Mesenchymal stem cell (in vitro differentiated cells and primary cell): ENCODE measurements at regions not wholly inside any gene's neighbourhood (a gene's known extent, or its start where the extent isn't known, plus 50 kb on each side); places are given as distances from the start of the nearest gene placed in this dataset.

Experiments
- DNase-seq: peaks from one replicate; pipeline ENCODE4 v3.0.0-alpha.2; 2013
- H2AFZ ChIP-seq: one replicate; pipeline ENCODE4 v1.6.1; 2013; ENCODE audit warnings: low read depth, mild to moderate bottlenecking, control low read depth, inconsistent platforms, low read length, moderate library complexity
- H2AK5ac ChIP-seq: 2 replicates; pipeline ENCODE4 v1.6.1; 2013; ENCODE audit warnings: low read length, moderate library complexity, mild to moderate bottlenecking, inconsistent platforms; ENCODE audit not compliant: severe bottlenecking
- H2BK120ac ChIP-seq: one replicate; pipeline ENCODE4 v1.6.1; 2013; ENCODE audit warnings: low read depth, mild to moderate bottlenecking, inconsistent platforms, low read length, moderate library complexity
- H2BK12ac ChIP-seq, 2 experiments: one replicate each; pipeline ENCODE4 v1.6.1; 2013; ENCODE audit warnings: inconsistent platforms in 2 of 2, low read length in 2 of 2, mild to moderate bottlenecking in 2 of 2, moderate library complexity in 2 of 2, control low read depth in 1 of 2
- H2BK15ac ChIP-seq: one replicate; pipeline ENCODE4 v1.6.1; 2013; ENCODE audit warnings: mild to moderate bottlenecking, low read depth, inconsistent platforms; ENCODE audit not compliant: poor library complexity, severe bottlenecking
- H2BK5ac ChIP-seq: 2 replicates; pipeline ENCODE4 v1.6.1; 2013; ENCODE audit warnings: low read depth, mild to moderate bottlenecking, low read length, control low read depth, inconsistent platforms; ENCODE audit not compliant: poor library complexity, severe bottlenecking
- H3K14ac ChIP-seq, 2 experiments: one replicate each; pipeline ENCODE4 v1.6.1; 2013; ENCODE audit warnings: inconsistent platforms in 2 of 2, low read length in 2 of 2, control low read depth in 1 of 2, mild to moderate bottlenecking in 1 of 2, moderate library complexity in 1 of 2
- H3K18ac ChIP-seq, 2 experiments: one replicate each; pipeline ENCODE4 v1.6.1; 2013; ENCODE audit warnings: inconsistent platforms in 2 of 2, low read length in 2 of 2, control low read depth in 1 of 2, low read depth in 1 of 2, mild to moderate bottlenecking in 1 of 2
- H3K23ac ChIP-seq, 2 experiments: one replicate each; pipeline ENCODE4 v1.6.1; 2013; ENCODE audit warnings: inconsistent platforms in 2 of 2, low read length in 2 of 2, mild to moderate bottlenecking in 2 of 2, moderate library complexity in 2 of 2, control low read depth in 1 of 2
- H3K27ac ChIP-seq: 2 replicates; pipeline ENCODE4 v1.5.1; 2013; ENCODE audit warnings: mild to moderate bottlenecking, moderate library complexity, low read length, control low read depth, inconsistent platforms; ENCODE audit not compliant: poor library complexity, severe bottlenecking
- H3K27me3 ChIP-seq, 2 experiments: 2 replicates each; pipeline versions ENCODE4 v1.6.1 to v1.7.0; 2013; ENCODE audit warnings: low read length in 2 of 2, mild to moderate bottlenecking in 2 of 2, moderate library complexity in 2 of 2, control low read depth in 1 of 2, inconsistent platforms in 1 of 2; ENCODE audit not compliant: control insufficient read depth in 1 of 2, insufficient read depth in 1 of 2
- H3K36me3 ChIP-seq, 2 experiments: 2 replicates each; pipeline versions ENCODE4 v1.6.1 to v1.7.0; 2013; ENCODE audit warnings: low read length in 2 of 2, control low read depth in 1 of 2, inconsistent platforms in 1 of 2, low read depth in 1 of 2, mild to moderate bottlenecking in 1 of 2; ENCODE audit not compliant: insufficient read depth in 2 of 2, control insufficient read depth in 1 of 2
- H3K4ac ChIP-seq, 2 experiments: one replicate each; pipeline ENCODE4 v1.6.1; 2013; ENCODE audit warnings: inconsistent platforms in 2 of 2, low read length in 2 of 2, mild to moderate bottlenecking in 2 of 2, moderate library complexity in 2 of 2, control low read depth in 1 of 2, low read depth in 1 of 2
- H3K4me1 ChIP-seq: 2 replicates; pipeline ENCODE4 v1.6.1; 2013; ENCODE audit warnings: low read depth, low read length, control low read depth; ENCODE audit not compliant: control insufficient read depth, insufficient read depth
- H3K4me2 ChIP-seq: 2 replicates; pipeline ENCODE4 v1.6.1; 2013; ENCODE audit warnings: low read length, mild to moderate bottlenecking, inconsistent platforms; ENCODE audit not compliant: poor library complexity, severe bottlenecking
- H3K4me3 ChIP-seq, 2 experiments: 2 replicates each; pipeline versions ENCODE4 v1.5.1 to v1.7.0; 2013; ENCODE audit warnings: low read length in 2 of 2, mild to moderate bottlenecking in 2 of 2, control low read depth in 1 of 2, low read depth in 1 of 2; ENCODE audit not compliant: insufficient read depth in 1 of 2
- H3K79me1 ChIP-seq: replicated peaks from 2 replicates; pipeline ENCODE4 v1.6.1; 2013; ENCODE audit warnings: mild to moderate bottlenecking, control low read depth, low read length, inconsistent platforms; ENCODE audit not compliant: poor library complexity, severe bottlenecking
- H3K9ac ChIP-seq: 2 replicates; pipeline ENCODE4 v1.7.0; 2013; ENCODE audit warnings: mild to moderate bottlenecking, low read length, moderate library complexity
- H3K9me3 ChIP-seq: 2 replicates; pipeline ENCODE4 v1.7.0; 2013; ENCODE audit warnings: mild to moderate bottlenecking, low read length; ENCODE audit not compliant: control insufficient read depth
- H4K8ac ChIP-seq: one replicate; pipeline ENCODE4 v1.6.1; 2013; ENCODE audit warnings: inconsistent platforms, mild to moderate bottlenecking, low read length, moderate library complexity
- H4K91ac ChIP-seq: one replicate; pipeline ENCODE4 v1.6.1; 2013; ENCODE audit warnings: mild to moderate bottlenecking, low read length, inconsistent platforms
- WGBS: methylation state at CpG from one replicate; pipeline ENCODE4 v1.1.7; 2013; ENCODE audit warnings: mixed read lengths; 5-methylcytosine and 5-hydroxymethylcytosine counted together

- Histone ChIP-seq H2AK5ac (no peak overlapping the region), H3K4me3 (no peak overlapping the region), H3K27me3 (peaks cover 22 to 55% of the 10 kb centered on the region in 2 experiments), H3K9me3 (no peaks in the 10 kb centered on the region), H4K8ac (no peak overlapping the region), H3K14ac (no peak overlapping the region), H2BK15ac (no peak overlapping the region), H3K4me2 (no peak overlapping the region), H4K91ac (no peak overlapping the region), H2AFZ (no peak overlapping the region), H2BK120ac (no peak overlapping the region), H2BK12ac (no peak overlapping the region), H3K36me3 (no peaks in the 10 kb centered on the region), H3K4ac (no peak overlapping the region), H2BK5ac (no peak overlapping the region), H3K79me1 (no peaks in the 10 kb centered on the region), H3K18ac (no peak overlapping the region), H3K4me1 (peaks cover 8% of the 10 kb centered on the region), H3K23ac (no peak overlapping the region), H3K27ac (no peak overlapping the region), H3K9ac (no peak overlapping the region)
- WGBS = 85% methylated on average over 9 of the region's 9 CpGs
- DNase-seq = no peak
Measured at GRCh38 chr18:46398625-46399024, 258.4 kb downstream of the LOXHD1 start.

GRCh38 chr18:46399303-46399702 lies 257.7 kb downstream of the LOXHD1 start:
- Histone ChIP-seq H4K91ac (no peak overlapping the region), H2AFZ (no peak overlapping the region), H3K23ac (no peak overlapping the region), H3K4me3 (no peak overlapping the region), H3K4me1 (peaks cover 8% of the 10 kb centered on the region), H3K27me3 (peaks cover 16 to 57% of the 10 kb centered on the region in 2 experiments), H3K9ac (no peak overlapping the region), H3K36me3 (no peaks in the 10 kb centered on the region), H2BK15ac (no peak overlapping the region), H2AK5ac (no peak overlapping the region), H4K8ac (no peak overlapping the region), H3K4me2 (no peak overlapping the region), H3K79me1 (no peaks in the 10 kb centered on the region), H2BK12ac (no peak overlapping the region), H3K18ac (no peak overlapping the region), H2BK120ac (no peak overlapping the region), H3K4ac (no peak overlapping the region), H3K14ac (no peak overlapping the region), H3K9me3 (no peaks in the 10 kb centered on the region), H2BK5ac (no peak overlapping the region), H3K27ac (no peak overlapping the region)
- DNase-seq = no peak
- WGBS = 90% methylated on average over 11 of the region's 11 CpGs

- H2BK15ac ChIP-seq = no peak overlapping the region
- H3K9me3 ChIP-seq = no peaks in the 10 kb centered on the region
- H2BK5ac ChIP-seq = no peak overlapping the region
- H3K23ac ChIP-seq = no peak overlapping the region
- H3K36me3 ChIP-seq = no peaks in the 10 kb centered on the region
- H3K18ac ChIP-seq = no peak overlapping the region
- peaks cover 8% of the 10 kb centered on the region for H3K4me1 ChIP-seq
- H3K27ac ChIP-seq = no peak overlapping the region
- H4K91ac ChIP-seq = no peak overlapping the region
- no peak for DNase-seq
- no peaks in the 10 kb centered on the region for H3K79me1 ChIP-seq
- H4K8ac ChIP-seq = no peak overlapping the region
- H3K14ac ChIP-seq = no peak overlapping the region
- H3K4me2 ChIP-seq = no peak overlapping the region
- no peak overlapping the region for H2AK5ac ChIP-seq
- peaks cover 7 to 58% of the 10 kb centered on the region in 2 experiments for H3K27me3 ChIP-seq
- 91% methylated on average over 7 of the region's 8 CpGs for WGBS
- H3K9ac ChIP-seq = no peak overlapping the region
- H2BK12ac ChIP-seq = no peak overlapping the region
- no peak overlapping the region for H3K4me3 ChIP-seq
- H2AFZ ChIP-seq = no peak overlapping the region
- H2BK120ac ChIP-seq = no peak overlapping the region
- H3K4ac ChIP-seq = no peak overlapping the region
Measured at GRCh38 chr18:46400449-46400848, 256.6 kb downstream of the LOXHD1 start.

DNA sequence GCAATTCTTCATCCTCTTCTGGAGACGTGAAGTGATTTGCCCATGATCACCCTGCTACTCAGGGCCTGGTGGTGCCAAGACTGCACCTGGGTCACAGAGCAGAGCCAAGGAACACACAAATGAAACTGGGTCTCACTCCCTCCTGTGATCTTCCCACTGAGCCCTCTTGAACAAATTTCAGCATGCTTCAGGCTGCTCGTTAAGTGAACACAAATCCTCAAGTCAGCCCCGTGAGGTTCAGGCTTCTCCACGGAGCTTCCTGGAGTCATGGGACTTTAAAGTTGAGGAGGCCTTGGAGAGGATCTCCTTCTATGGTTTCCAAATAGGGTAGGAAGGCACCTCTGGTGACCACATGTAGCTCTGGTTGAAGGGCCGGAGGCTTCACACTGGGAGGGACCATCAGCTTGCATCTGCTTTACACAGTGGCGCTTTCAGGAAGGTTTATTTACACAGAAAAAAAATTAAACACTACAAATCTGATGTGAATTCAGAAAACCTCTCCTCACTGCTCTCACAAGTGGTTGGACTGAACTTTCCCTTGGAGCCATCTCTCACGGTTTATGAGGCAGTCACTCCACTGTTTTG lies 255.4 kb downstream of the LOXHD1 start:
- Histone ChIP-seq H2BK120ac (no peak overlapping the region), H3K9ac (no peak overlapping the region), H3K4me3 (no peak overlapping the region), H3K4ac (no peak overlapping the region), H2BK12ac (no peak overlapping the region), H3K36me3 (no peaks in the 10 kb centered on the region), H3K4me1 (peaks cover 9% of the 10 kb centered on the region), H3K4me2 (no peak overlapping the region), H3K9me3 (no peaks in the 10 kb centered on the region), H3K14ac (no peak overlapping the region), H2BK15ac (no peak overlapping the region), H2BK5ac (no peak overlapping the region), H2AK5ac (no peak overlapping the region), H4K91ac (no peak overlapping the region), H4K8ac (no peak overlapping the region), H3K27ac (no peak overlapping the region), H3K27me3 (peaks cover 0 to 57% of the 10 kb centered on the region in 2 experiments), H2AFZ (no peak overlapping the region), H3K23ac (no peak overlapping the region), H3K18ac (no peak overlapping the region), H3K79me1 (no peaks in the 10 kb centered on the region)
- no peak for DNase-seq
- WGBS = 80% methylated on average over 6 of the region's 7 CpGs
